HG03066 (cell line): ENCODE measurements at regions not wholly inside any gene's neighbourhood (a gene's known extent, or its start where the extent isn't known, plus 50 kb on each side); places are given as distances from the start of the nearest gene placed in this dataset.

Source experiments
- ATAC-seq: cut with Tn5 transposase; IDR thresholded peaks from one replicate; pipeline ENCODE4 v1.9.1; 2021; ENCODE audit warnings: low read depth; ENCODE audit not compliant: unreplicated experiment

DNA sequence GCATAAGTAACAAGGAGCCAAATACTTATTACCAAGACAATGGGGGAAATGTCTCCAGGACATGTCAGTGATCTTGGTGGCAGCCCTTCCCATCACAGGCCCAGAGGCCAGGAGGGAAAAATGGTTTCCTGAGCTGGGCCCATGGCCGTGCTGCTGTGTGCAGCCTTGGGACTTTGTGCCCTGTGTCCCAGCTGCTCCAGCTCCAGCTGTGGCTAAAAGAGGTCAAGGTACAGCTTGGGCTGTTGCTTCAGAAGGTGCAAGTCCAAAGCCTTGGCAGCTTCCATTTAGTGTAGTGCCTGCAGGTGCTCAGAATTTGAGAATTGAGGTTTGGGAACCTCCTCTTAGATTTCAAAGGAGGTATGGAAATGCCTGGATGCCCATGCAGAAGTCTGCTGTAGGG is 212.3 kb upstream of the DCN start:
- ATAC-seq: no peak

DNA sequence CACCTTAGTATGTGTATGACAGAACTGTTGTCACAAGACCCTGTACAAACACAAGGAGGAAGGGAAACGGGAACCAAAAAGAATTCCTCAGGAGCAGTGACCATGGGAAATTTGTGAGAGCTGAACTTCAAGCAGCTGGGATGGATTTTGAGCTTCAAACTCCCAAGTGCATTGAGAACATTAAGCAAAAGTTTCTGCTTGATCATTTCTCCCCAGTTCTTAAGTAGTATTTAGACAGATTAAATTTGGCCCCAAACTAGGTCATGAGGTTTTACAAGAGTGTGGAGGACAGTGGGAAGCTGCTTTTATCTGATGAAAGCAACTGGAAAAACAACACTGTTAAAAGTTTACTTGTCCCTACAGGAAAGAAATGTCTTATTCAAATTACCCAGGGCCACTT is 206.0 kb upstream of the DCN start:
- no peak for ATAC-seq

DNA sequence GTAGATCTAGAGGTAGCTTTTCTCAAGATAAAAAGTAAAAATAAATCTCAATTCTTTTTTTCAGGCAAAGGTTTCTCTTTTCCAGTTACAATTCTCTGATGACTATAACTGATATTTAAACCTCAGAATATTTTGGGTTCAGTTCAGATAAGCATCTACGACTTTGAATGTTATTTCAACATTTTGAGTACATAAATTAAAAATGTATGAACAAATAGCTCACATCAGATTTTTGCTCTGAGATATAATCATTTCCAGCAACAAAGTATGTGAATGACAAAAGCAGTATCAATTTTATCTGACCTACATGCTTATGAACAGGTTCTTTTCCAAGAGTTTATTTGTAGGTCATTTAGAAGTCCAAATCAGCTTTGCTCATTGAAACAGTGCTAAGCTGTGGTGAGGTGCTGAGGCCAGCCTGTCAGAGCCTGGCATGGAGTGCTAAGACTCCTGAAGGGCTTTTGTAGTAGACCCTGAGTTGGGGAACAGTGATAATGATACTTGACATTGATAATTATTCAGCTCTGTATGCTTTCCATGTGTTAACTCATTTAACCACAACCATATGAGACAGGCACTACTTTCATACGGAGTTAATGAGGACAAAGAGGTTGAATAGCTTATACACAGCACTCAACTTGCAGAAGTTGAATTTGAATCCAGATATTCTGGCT is 205.0 kb upstream of the DCN start:
- no peak for ATAC-seq

DNA sequence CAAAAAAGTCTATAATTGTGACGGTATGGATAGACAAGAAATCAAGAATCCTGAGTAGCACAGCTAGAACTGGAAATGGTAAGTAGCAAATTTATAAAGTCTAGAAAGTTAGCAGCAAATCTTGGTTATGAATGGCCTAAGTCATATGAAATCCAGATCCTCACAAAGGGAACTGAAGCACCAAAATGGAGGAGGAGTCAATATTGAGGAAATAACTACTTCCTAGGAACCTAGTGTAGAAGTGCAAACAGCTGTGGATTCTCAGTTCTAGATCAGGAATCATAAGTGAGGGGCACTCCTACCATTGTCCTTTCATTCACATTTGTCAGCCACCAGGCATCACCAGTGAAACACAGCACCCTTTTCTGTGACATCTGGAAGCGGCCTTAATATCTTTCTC is 202.2 kb upstream of the DCN start:
- ATAC-seq: no peak

DNA sequence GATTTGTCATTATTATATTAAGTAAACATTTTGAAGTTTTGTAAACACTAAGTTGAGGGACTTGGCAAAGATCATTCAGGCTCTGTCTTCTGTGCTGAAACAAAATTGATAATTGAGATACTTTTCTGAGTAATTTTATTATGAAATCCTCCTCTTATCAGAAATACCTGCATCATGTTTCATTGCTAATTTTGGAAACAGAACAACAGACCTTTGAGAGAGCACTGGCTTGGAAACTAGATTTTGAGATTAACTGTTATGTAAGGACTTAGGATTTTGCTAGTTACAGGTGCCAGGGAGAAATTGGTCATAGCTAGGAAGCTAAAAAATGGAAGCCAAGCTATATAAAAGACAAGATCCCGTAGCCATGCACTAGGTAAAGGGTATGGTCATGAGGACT is 201.7 kb upstream of the DCN start:
- no peak for ATAC-seq

DNA sequence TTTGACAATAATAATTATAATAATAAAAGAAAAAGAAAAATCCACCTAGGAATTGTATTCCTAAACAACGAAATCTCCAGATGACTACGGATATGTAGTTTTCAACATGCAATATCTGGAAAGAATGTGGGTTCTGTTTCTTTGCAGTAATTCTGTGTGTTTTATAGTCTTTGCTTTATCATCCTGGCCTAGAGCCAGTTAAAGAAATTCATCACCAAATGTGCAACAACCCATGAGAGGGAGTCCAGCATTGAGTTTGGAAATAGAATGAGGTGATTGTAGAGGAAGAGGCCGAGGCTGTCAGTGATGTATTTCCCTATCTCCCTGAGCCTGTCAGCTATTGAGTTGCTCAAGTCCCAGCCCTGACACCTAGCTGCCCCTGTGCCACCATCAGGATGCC is 200.5 kb upstream of the DCN start:
- ATAC-seq: no peak

DNA sequence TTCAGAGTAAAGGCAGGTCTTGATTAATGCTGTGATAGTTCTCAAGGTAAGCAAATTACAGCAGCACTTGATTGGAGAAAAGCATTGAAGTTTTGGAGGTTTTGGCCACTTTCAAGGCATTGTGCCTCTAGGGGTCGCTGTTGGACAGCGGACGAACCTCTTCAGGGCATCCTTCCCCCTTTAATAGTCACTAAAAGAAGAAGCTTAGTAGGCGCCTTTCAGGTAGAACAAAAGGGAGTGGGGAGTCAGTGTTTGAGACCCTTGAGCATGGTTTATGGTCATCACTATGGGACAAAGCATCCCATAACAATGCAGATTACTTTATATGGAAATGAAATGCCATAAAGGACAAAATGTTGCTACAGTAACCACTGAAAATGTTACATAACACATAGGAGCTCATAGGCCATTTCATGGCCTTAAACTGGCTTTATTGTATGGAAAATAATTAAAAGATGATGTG is 199.5 kb upstream of the DCN start:
- peak; percentile 71 for ATAC-seq

DNA sequence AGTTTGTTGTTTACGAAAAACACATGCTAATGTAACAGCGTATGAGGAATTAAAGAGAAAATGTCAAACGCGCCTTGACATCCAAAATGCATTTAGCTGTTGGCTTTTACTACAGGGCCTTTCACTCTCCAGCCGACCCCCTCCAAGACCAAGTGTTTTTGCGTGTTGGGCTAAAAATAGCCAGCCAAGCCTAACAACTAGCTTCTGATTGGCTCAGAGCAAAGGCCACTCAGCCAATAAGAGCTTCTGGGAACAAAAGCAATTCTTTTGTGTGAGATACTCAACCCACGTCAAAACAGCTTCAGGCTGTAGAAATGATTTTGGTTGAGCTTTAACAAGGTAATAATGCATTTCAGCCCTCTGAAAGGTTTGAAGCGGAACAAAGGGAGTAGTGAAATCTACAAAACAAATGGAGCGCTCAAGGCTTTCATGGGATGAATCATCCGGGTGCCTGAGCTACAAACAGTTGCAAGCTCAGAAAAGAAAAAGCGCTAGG is 198.7 kb upstream of the DCN start:
- peak; percentile 81 for ATAC-seq

DNA sequence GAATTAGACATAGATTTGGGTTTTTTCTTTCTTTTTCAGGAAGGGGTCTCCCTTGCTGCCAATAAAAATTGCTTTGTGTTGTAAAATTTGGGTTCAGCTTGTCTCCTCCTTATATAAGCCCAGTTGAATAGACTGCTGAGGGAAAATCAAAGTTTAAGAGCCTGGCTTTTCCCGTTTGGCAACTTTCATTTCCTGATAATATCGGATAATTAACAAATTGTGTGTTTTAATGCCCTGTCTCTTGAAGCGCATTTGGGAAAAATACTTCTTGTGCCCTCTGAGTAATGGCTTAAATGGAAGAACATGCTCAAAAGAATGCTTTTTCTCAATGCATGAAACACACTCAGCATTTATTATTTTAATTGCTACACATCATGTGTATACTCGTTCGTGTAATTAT is 198.0 kb upstream of the DCN start:
- ATAC-seq: no peak

DNA sequence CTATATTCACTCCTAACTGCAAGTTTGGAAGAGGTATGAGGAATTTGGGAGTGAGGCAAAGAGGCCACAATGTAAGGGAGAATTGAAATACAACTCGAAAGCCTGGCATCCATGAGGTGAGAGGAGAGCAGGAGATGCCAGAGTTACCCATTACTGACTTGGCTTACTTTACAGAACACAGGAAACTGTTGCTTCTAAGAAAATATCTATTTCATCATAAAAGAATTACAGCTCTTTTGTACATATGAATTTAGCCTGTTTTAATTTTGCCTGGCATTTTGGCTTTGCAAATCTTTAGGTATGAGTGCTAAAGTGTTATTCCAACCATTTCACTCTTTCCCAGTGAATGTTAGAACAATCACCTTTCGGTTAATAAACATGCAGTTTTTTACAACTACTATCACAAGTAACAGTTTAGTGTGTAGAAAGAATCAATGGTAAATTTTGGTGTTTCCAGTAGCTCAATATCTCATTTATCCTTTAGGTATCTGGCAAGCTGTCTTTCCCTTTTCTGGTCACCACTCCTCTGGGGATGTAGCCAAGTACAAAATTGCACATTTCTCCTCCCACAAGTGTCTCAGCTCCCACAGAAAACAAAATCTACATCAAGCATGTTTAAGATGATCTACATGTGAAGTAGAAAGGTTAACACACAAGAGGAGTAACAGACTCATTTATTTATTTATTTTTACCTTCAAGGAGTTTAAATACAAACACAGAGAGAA is 196.6 kb upstream of the DCN start:
- ATAC-seq: no peak

DNA sequence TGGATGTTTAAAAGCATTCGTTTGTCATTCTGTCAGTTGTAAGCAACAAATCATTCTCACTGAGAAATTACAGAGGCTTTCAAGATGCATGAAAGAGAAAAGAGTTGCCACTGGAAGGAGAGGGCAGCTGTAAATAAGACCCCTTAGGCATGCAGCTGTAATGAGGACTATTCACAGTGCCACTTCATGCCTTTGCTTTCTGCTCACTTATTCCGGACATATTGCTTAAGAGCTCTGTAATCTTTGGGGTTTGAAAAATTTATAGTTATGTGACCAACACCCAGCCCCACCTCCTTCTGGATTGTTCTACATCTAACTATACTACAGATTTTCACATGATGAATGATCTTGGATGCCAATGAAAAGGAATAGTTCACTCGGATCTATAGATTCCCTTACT is 194.8 kb upstream of the DCN start:
- no peak for ATAC-seq

DNA sequence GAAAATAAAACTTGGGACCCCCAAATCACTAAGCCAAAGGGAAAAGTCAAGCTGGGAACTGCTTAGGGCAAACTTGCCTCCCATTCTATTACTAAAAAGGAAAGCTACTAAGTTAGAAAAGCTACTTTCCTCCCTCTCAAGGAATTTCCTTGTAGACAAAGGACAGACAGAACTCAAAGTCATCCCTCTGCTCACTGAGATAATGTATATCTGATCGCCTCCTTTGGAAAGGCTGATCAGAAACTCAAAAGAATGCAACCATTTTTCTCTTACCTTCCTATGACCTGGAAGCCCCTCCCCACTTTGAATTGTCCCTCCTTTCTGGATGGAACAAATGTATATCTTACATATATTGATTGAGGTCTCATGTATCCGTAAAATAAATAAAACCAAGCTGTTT is 190.5 kb upstream of the DCN start:
- no peak for ATAC-seq

DNA sequence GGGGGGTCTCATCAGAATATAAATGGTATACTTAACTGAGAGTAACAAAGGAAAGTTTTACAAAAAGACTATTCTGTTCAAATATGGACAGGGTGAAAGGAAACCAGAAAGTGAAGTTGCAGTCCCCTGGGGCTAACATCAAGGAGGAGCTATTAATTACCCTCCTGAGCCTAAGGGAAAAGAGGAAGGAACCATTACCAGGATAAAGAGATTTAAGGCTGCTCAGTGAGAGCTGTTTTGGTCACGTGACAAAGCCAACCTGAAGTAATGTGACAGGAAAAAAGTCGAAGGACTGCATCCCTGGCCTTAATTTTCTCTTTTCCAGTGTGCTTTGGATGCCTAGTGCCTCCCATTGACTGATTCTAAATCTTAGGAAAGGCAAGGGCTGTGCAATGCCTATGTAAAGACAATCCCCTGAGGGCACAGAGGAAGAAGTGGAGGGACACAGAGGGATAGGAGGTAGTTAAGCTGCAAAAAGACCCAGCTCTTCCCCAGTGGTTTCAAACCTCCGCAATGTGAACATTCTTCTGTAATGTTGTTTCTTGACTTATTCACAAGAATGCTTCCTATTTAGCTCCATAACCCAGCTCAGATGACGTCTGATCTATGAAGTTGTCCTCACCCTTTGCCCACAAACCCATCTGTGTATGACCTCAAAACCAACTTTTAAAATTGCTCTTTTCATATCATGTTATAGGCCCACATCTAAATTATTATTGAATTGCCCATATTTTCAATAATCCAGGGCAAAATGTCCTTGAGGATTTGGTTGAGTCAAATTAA is 187.7 kb upstream of the DCN start:
- no peak for ATAC-seq

DNA sequence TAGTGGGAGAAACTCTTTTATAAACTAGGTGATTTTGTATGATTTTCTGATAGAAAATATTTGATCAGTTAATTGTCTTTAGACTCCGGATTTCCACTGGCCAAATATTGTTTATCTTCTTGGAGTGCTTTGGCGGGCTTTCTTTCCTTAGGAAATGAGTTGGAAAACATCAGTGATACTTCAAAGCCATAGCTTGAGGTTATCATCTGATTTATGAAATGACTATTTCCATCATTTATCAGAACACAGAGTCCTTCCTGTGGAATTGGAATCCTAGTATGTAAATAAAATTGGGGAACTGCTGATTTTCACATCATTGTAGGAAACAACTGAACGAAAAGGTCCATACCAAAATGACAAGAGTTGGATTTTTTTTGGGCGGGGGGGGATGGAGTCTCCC is 186.0 kb upstream of the DCN start:
- no peak for ATAC-seq

DNA sequence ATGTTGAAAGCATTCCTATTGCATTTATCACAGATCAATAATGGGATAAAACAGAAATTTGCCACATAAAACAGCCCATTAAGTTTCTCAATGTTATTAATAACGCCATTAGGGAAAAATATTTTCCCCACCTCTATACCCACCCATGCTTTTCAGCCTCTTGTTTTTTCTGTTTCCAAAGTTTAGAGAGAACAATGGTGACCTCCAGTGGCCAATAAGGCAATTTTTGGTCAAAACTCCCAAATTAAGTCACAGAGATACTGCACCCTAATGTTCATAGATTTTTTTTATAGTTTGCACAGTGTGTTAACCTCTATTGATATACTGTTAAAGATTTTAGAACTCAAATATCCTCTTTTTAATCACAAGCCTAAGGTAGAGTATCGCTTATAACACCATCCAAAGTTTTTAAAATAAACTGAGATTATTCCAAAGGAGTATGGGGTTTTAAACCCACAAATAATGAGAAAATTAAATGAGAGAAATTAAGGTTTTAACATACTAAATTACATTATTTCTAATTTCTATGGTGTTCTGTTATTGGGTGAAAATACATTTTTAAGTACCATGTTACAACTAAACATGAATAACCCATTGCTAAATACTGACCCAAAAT is 184.7 kb upstream of the DCN start:
- ATAC-seq: no peak

DNA sequence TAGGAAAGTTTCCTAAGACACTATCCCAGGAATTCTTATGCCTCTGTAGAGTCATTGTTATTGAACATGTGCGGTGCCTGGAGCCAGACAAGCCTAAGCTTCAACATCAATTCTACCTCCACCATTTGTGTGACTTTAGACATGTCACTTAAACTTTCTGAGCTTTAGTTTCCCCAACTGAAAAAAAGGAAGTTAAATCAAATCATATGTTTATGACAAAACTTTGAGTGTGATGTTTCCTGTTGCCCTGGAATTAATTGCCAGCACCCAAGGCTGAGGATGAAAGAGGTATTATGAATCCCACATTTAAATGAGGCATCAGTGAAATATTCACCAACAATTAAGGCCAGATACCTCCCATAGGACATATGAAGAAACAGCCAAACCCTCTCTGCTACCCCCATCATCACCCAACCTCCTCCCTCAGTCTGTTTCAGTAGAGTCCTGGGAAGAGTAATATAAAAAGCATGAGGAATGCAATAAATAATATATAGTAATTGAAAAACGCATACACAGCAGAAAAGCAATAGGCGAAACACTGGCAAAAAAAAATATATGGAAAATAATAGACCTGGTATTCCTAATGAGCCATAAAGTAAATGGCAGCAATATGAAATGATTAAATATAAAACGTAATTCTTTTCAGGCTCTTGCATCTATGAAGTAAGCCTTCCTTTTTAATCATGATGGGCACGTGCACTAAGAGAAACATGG is 182.0 kb upstream of the DCN start:
- no peak for ATAC-seq

DNA sequence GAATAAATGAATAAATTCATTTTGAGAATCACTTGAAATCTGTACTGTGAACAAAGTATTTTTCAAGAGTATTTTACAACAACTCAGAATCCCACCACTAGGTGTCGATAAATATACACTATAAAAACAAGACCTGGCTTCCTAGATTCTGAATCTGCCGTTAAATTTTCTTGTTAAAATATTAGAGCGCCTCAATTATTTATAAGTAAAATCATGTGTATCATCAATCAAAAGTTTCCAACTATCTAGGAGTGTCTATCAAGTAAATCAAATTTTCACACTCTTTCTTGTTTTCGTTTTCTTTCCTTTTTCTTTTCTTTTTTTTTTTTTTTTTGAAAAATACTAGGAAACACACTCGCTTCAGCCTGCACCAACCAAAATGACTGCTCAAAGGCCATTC is 179.2 kb upstream of the DCN start:
- ATAC-seq: no peak

DNA sequence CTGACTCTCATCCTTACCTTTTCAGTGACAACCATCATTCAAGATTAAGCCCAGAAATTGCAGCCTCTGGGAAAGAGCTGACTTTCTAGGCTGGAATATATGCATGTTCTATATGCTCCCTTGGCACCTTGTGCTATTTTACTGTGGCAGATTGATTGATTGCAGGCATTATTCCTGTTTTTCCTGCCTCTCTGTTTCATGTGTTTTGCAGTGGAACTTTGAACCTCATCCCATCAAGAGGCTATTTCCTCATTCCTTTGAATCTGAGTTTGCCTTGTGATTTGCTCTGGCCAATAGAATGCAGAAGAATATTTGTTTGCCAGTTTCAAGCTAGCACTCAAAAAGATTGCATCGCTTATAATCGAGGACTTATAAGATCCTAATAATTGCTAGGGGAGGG is 174.8 kb upstream of the DCN start:
- no peak for ATAC-seq

DNA sequence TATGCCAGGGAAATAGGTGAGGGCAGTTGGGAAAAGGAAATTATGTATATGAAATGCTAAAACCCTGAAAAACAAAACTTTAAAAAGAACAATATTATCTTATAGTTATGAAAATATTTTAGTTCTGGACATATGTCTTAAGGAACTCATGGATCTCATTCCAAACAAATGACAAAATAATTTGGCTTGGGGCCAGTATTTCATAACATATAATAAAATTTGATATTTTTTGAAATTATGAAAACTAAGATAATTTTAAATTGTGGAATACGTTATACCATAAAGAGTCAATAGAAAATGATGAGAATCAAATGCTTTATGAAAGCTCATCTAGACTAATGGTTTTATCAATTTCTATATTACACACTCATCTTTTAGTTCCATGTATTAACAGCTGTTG is 173.8 kb upstream of the DCN start:
- ATAC-seq: no peak
